CD4-positive, alpha-beta T cell treated with Interleukin-4 for 4 hours (primary cell): ENCODE measurements at regions not wholly inside any gene's neighbourhood (a gene's known extent, or its start where the extent isn't known, plus 50 kb on each side); places are given as distances from the start of the nearest gene placed in this dataset.

Experiments
- DNase-seq: peaks from one replicate; pipeline ENCODE4 v3.0.0-alpha.2; 2020

DNA sequence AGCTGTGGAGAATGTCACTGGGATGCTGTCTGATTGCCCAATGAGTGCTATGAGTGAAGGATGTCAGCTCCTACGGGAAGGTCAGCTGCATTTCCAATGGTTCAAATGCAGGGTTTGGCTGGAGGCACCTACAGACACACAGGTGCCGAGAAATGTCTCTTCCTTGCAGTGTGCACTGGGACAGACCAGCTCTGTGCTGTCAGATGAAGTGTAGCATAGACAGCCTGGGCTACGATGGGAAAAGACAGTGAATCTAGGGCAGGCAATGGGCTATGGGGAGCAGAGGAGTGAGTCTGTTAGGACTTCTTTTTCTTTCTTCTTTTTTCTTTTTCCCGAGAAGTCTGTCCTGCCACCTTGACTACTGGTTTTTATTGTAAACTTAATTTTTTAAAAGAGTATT, 223.1 kb upstream of the EOMES start:
- no peak for DNase-seq

DNA sequence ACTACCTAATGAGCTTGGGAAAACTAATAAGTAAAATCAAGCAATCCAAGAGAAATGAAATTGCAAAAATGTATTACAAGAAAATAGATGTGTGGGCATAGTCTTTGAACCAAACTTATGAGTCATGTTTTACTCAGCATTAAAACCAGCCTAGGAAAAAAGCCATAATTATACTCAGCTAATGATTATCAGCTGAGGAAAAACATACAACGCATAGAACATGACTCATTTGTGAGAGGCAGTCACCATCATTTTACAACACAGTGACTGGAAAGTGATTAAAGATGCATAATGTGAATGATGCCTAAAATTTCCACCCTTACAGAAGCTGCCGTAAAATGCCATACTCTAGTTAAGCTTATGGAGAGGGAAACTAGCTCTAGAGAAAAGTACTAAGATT, 238.0 kb upstream of the EOMES start:
- no peak for DNase-seq

DNA sequence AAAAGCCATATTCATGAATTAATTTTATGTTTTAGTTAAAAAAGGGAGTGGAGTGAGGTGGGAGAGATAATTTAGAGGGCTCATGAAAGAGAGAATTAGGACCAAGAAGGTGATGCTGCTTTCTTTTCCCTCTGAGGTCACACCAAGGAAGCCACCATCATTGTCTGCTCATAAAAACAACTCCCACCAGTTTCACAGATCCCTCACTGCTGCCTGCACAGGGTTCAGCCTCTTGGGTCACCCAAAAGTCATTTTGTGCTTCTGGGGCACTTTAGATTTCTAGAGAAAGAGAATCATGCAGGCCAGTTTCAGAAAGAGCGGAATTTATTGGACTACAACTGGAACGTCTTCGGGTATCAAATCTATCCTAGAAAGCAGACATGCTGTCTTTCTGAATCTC, 241.4 kb upstream of the EOMES start:
- DNase-seq: no peak

DNA sequence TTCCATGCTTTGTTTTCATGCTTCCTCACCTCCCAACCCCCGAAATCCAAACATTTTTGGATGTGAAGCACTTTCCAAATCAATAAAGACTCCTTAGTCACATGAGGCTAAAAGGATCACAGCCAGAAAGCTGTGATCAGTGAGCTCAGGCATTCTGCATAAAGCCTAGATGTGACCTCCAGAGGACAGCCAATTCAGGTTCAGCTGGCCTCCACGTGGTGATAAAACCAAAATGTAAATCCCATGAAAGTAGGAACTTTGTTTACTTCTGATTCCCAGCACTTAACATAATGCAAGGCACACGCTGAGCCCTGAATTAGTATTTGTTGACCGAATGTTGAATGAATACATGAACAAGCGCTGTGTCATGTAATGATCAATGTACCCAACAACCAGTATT, 249.5 kb upstream of the EOMES start:
- no peak for DNase-seq

DNA sequence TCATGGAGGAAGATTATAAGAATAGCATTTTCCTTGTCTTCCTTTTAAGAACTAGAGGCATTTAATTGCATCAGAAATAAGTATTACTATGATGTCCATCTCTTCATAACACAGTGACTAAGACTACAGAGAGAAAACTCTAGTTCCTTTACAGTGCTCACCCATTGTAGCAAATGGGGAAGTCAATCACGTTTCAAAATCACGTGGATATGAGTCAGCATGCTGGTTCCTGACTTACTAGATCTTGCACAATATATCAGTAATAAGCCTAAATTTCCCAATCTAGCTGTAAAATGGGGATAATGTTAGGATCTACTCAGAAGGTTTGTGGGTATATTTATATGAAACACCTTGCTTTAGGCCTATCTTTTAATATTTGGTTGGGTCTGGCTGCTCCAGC, 254.8 kb upstream of the EOMES start:
- peak; percentile 8 for DNase-seq

DNA sequence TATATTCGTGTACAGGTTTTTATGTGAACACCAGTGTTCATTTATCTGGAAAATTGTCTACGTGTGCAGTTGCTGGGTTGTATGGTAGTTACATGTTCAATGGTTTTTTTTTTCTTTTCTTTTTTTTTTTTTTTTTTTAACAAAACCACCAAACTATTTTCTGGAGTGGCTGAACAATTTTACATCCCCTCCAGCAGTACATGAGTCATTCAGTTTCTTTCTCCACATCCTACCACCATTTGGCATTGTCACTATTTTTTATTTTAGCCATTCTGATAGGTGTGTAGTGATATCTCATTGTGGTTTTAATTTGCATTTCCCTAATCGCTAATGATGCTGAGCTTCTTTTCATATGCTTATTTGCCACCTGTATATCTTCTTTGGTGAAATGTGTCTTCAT, 256.3 kb upstream of the EOMES start:
- DNase-seq: no peak

DNA sequence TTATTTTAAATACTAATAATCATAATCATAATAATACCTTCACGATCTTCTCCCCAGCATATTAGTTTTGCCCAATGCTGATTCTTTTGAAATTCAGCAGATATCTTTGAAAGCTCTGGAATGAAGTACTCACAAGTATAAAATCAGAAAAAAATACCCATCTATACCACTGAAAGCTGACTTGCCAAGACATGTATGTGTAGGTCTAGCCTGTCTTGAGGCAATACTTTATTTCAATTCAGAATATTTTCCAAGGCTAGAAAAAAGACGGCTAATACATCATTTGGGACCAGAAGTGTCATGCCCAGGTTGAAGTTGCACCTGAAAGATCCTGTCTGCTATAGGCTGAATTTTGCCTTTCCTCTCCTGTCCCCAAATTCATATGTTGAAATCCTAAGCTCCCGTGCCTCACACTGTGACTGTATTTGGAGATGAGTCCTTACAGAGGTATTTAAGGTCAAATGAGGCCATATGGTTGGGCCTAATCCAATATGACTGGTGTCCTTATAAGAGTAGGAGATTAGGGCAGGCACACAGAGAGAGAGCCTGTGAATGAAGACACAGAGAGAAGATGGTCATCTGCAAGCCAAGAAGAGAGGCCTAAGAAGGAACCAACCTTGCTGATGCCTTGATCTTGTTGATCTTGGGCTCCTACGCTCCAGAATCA, 255.9 kb upstream of the CMC1 start:
- no peak for DNase-seq

DNA sequence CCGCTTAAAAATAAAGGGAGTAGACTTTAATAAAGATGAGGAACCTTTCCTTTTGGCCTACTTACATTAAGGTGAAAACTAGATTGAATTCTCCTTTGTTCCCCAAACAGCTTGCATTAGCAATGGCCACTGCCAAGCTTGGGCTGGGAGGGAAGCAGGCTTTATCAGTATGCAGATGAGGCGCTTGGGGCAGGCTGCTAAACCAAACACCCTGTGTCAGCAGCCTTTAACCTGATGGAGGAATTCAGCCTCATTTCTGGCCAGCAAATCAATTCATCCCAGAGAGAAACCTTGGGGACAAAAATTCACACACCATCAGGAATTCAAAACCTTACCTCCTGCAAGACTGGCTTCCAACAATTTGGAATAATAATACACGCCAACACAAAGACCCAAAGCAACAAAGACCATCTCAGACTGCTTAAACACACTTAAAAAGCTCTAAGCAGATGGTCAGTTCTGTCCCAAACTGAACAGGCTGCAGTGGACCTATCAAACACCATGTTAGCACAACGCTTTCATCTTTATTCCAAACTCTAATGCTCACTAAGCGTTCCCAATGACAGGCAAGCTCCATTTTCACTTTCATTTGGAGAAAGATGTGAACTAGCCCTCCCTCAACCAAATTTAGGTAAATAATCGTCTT, 255.1 kb upstream of the CMC1 start:
- no peak for DNase-seq

DNA sequence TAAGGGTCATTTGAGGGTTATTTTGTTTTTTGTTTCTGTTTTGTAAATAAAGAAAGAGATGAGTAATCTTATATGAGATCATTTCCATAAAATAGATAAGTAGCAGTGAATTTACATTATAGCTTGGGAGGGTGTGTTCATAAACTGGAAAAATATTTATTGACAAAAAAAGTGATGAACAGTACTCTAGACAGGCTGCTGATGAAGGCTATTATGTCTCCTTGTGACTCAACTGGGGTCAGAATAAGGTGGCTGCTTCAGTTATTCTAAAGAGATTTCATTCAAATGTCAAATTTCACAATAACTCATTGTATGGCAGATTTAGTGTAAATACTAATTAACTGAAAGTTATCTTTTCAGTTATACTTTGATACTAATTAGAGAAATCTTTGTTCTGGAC, 251.1 kb upstream of the CMC1 start:
- DNase-seq: no peak

DNA sequence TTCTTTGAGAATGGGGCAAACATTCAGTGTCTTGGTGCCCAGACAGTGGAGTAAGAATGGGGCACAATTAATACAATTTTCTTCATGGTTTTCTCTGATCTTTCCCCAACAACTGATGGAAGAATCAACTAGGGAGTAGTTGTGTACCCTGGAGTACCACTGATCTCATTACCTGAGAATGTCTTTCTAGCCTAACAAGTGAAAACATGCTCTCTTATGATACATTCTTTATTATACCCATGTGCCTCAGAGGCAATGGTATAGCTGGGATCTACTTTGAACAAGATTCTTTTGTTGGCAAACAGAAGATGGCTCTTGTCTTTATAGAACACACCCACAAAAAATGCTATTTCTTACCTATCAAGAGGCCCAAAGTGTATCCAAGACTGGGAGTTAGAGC, 250.6 kb upstream of the CMC1 start:
- DNase-seq: no peak

DNA sequence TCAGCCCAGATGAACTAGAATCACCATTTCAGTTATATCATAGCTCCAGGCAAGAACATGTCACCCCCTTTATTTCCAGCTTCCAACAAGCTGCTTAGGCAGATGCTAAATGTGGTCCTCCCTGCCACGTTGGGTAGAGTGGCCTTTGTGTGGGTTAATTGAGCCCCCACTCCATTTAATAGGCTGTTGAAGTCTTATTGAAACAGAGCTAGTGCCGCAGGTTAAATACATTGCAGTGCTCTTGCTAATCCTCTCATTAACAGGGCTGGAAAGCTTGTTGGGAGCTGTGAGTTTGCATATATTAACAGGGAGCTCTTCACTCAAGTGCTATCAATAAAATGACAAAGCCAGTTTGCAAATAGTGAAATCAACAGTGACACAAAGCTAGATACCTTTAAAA, 248.4 kb upstream of the CMC1 start:
- DNase-seq: no peak

DNA sequence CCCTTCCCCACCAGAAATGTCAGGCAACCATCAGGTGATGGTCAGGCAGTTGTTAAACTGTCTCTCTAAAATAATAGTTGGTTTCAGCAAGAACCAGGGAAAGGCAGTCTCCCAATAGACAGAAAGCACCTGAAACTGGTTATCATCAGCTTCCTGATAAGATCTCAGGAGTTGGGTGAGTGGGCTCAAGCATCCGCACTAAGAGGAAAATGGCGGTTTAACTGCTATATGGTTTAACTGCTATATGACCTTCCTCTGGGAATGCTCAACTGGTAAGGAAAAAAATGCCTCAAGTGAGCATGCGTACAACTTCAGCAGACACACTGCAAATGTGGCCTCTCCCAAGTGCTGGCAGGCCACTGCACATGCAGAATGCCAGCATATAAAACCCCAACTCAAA, 240.8 kb upstream of the CMC1 start:
- no peak for DNase-seq

DNA sequence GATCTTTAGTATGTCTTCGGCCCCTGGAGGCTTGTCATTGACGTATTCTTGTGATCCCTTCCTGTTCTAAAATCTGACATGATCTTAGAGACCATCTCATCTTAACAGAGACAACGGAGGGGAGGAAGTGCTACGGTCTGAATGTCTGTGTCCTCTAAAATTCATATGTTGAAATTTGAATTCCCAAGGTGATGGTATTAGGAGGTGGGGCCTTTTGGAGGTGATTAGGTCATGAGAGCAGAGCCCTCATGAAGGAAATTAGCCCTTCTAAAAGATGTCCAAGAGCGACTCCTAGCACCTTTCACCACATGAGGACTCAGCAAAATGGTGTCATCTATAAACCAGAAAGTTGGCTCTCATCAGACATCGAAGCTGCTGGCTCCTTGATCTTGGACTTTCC, 233.2 kb upstream of the CMC1 start:
- DNase-seq: no peak

DNA sequence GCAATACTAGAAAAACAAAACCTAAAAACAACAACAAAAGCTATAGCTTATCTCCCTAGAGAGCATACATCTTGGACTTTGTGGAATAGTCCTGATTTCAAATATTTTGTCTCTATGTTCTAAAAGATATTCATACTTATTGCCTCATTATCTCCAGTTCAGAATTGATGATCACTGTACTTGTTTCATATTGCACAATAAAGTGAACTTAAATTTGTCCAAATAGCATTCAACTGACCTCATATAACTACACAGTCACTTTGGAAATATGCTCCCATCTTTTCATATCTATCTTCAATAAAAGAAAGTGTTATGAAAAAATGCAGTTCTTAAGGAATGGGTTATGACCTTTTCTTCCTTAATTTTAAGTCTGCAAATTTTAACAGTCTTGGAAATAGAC, 228.6 kb upstream of the CMC1 start:
- DNase-seq: no peak

DNA sequence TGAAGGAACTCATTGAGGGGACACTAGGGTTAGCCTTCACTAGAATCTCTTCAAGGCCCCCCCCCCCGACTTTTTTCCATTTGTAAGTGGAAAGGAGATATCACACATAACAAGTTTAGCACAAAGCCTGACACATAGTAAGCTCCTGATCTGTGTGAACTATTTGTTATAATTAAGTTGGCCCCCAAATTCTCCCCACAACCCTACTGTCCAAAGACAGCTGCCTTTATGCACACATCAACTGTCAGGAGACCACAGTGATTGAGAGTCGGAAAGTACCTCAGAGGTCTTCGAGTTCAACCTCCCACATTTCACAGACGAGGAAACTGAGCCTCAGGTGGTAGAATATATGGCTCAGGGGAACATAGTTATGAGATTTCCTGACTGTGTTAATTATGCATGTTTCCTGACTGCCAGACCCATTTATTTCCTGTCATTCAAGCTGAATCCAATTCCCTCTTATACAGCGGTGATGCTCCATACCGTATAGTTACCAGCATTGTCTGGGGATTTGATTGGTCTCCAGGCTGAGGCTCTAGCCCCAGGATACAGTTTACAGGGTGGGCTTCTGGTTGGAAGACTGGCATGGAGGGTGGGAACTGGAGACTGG, 227.4 kb upstream of the CMC1 start:
- no peak for DNase-seq

DNA sequence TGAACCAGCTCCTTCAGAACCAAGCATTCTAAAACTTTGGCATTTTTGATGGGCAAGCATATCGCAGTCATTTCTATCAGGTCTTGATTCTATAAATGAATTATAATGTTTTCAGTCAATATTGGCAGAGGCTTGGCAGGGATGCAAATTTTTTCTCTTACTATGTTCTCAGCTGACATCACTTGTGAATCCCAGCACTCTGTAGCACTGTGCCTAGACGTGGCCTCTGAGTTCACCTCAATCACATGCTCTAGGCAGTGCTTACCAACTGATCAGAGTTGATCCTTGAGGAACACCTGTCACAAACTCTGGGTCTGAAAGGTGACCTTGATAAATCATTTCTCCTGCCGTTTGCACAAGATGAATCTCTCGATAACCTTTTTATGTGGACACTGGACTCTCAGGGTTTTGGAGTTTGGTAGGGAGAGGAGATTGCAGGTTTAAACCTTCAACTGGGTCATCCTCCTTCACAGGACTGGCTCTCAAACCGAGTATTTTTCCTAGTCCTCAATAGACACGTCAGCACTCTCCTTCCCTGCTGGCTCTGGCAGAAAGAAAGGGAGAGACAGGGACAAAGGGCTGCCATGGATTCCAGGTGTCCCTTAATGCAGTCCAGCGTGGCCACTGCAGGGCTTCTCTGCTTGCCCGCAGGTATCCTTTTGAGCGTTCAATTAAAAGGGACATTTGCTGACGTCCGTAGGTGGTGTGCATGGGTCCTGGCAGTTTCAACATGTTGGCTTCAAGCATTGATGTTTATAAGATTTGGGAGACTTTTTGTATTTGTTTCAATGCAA, 222.3 kb upstream of the CMC1 start:
- no peak for DNase-seq

DNA sequence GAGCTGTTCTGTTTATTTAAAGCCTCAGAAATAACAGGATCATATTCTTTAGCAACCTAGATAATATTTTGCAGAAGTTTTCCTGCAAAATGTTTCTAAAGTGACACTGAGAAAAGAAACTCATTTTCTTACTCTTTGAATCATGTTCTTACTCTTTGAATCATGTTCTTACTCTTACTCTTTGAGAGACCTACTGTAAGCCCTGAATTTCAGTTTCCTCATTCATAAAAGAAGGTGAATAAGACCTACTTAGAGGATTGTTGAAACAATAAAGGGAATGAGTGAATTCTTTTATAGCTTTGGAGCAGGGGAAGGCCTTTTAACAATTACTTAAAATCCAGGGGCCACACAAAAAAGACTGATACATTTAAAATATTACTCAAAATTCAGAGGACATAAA, 221.7 kb upstream of the CMC1 start:
- no peak for DNase-seq

DNA sequence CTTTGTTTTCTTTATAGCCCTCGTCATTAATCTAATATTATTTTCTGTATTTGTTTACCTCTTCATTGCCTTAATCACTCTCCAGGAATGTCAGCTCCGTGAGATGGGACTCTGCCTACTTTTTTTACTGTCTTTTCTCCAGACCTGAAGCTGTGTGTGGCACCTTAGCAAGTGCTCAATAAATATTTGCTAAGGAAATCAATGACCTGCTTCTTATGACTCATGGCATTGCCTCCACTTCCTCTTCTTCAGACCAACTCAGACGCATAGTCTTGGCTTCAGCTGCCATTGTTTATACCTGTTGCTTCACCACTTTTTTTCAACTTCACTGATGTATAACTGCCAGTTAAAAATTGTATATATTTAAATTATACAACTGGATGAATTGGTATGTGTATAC, 218.5 kb upstream of the CMC1 start:
- DNase-seq: no peak

DNA sequence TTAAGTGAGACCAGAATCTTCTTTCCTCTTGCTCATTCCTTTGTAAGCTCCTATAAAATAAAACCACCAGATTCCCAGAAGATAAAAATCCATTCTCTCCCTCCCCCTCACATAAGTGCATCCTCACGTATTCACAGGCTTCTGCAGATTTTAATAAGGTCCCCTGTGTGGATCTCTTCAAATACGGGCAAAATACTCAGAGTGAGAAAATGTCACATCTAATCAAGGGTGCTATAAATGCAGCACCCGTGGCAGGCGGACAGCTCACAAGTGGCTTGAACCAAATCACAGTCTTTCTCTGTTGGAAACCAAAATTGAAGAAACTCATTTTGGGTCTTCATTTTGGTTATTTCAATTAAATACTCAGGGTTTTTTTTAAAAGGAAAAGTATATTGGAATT, 212.9 kb upstream of the CMC1 start:
- no peak for DNase-seq

DNA sequence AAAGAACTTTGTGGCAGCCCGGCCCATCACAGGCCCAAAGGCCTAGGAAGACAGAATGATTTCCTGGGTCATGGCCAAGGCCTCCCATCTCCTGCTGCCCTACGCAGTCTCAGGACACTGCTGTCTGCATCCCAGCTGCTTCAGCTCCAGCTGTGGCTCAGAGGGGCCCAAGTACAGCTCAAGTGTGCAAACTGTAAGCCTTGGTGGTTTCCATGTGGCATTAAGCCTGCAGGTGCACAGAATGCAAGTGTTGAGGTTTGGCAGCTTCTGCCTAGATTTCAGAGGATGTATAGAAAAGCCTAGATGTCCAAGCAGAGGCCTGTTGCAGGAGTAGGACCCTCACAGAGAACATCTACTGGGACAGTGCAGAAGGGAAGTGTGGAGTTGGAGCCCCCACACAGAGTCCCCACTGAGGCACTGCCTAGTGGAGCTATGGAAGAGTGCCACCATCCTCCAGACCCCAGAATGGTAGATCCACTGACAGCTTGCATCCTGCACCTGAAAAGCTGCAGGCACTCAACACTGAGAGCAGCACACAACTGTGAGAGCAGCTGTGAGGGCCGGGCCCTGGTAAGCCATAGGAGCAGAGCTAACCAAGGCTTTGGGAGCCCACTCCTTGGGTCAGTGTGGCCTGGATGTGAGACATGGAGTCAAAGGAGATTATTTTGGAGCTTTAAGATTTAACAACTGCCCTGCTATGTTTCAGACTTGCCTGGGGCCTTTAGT, 208.2 kb upstream of the CMC1 start:
- no peak for DNase-seq

DNA sequence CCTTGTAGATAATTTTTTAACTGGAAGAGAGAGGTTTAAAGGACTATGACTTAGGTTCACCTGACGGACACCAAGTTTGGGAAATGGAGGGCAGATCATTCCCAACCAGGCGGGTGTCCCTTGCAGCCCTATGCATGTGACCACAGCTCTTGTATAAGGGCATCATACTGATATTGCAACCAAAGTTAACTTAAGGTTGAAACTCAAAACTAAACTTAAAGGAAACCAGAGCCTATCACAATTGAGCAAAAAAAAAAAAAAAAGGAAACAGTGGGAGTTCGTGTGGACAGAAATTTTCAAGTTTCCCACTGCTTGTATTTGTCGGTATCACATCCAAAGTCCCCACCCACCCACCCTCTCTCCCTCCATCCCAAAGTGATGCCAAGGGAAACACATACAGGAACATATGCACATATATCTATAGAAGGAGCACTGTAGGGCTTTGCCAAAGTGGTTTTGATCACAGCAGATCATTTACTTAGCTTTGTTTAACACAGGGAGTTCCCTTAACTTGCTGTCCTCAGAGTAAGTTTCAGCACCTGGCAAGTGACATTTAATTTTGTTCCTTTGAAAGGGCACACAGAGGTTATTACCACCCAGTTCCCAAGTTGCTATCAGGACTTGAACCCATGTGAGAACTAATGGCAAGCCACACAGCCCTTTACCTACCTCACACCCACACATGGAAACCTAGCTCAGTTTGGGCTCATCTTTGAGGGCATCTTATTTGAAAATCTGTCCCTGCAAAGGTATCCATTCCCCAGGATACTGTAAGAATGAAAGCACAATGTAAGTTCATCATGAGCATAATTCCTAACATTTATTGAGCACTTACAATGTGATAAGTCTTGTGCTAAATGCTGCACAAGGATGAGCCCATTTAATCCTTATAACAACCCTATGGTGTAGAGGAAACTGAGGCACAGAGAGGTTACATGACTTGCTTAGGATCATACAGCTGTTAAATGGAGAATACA, 204.5 kb upstream of the CMC1 start:
- no peak for DNase-seq

DNA sequence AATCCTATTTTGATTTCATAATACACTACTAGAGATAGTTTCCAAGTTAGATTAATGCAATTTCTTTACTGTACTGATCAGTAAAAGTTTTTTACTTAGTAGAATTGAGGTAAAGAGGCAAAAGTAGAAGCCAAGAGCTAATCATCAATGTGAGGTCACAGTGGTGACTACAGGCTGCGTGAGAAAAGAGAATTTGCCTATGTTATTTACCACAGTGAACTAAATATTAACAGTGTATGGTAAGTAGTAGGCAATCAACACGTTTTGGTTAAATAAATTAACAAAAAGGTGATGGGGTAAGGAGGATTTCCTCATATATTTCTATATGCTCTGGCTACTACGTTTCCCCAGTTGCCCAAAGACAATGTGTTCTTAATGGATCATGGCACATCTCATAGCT, 202.2 kb upstream of the CMC1 start:
- no peak for DNase-seq
